Head of caudate nucleus (tissue), 42 donors: ENCODE measurements at regions not wholly inside any gene's neighbourhood (a gene's known extent, or its start where the extent isn't known, plus 50 kb on each side); places are given as distances from the start of the nearest gene placed in this dataset.

Source experiments
- DNase-seq, 42 donors: peaks; one replicate each; pipeline versions ENCODE4 v3.0.0 to v3.0.0-alpha.2; 2020 to 2021; ENCODE audit warnings: mixed read lengths in 7 of 42
- intact Hi-C: fragments of 100-400 bp; cut with DNase I; formaldehyde crosslinking; loops from one replicate; pipeline ENCODE4 v1.15.0; 2022

DNA sequence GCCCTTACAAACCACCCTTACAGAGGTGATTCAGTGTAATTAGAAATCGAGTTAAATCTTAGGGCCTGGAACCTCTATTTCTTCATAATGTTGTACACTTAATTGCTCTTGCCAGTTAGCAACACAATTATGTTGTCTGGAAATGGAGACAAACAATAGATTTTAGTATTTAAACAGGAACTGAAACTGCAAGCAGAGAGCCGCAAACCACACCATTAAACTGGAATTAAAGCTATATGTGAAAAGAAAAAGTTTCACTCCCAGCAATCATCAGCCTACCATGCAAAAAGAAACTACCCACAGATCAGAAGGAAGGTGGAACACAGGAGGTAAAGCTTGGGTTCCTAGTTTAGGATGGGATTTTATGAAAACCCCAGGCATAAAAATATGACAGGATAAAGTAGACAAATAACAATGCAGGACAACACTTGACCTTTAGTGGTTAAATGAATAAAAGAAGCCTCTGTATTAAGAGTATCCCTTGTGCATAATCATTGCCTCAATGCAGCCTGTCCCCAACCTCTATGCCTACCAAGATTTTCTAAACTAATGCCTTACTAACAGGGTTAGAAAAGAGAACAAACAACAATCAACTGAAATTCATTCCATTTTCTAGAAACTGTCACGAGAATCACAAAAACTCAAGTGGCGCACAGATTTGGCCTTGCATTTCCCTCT is 304.3 kb upstream of the ESRRG start:
- no peak for DNase-seq
- intact Hi-C loops, result no loop called here

- DNase-seq, result no peak
- intact Hi-C loops, result no loop called here
These were observed 303.3 kb upstream of the ESRRG start for GRCh38 chr1:217026531-217026930.

DNA sequence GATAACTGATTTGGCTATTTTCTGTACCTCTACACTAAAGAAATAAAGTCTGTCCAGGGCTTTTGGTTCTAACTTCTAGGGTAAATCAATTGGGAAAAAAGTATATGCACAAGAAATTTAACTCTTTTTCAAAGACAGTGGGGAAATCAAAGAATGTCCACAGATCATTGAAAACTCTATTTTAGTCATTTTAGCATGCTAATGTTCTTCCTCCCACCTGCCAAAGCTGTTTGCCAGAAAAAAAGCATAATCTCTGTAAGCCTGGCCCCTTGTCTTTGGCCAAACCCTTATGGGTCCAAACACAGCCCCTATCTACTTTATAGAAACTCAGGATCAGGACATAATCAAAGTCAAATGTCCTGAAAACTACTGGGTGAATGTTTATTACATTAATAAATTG is 302.2 kb upstream of the ESRRG start:
- intact Hi-C loops, result no loop called here
- DNase-seq, result no peak

GRCh38 chr1:217024911-217025310 is 301.7 kb upstream of the ESRRG start:
- intact Hi-C loops, result no loop called here
- no peak for DNase-seq

GRCh38 chr1:217021956-217022355 is 298.7 kb upstream of the ESRRG start:
- DNase-seq, result no peak
- intact Hi-C loops, result no loop called here

DNA sequence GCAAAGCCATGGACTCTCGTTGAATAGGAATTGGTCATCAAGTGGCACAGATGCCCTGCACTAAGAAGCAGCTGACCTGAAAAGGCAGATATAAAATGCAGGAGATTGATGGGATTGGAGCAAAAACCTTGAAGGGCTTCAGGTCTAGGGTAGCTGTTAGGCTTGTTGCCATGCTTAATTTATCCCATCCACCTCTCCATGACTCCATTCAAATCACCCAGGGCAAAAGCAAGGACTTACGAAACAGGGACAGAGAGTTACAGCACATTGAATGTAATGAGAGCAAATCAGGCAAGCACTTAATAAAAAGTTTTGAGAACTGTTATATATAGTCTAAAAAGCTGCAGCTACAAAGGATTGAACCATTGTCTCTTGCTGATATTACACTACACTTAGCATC is 298.2 kb upstream of the ESRRG start:
- DNase-seq, result no peak
- intact Hi-C loops, result no loop called here

DNA sequence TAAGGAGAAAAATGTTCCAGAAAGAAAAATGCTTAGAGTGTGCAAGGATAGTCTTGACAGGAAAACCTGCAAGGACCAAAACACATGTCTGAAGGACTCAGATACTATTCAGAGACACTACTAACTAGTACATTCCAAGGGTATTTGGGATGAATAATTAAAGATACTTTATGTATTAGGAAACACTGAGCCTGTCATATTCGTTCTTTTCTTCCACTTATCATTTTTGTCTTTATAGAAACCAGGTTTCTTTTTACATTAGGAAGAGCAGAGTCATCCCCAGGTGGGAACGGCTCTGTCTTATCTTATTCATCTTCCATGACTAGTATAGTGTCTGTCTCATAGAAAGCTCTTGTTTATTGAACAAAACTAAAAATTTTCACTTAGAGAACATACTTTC is 296.2 kb upstream of the ESRRG start:
- DNase-seq, result no peak
- intact Hi-C loops, result no loop called here

GRCh38 chr1:217018648-217019047 is 295.4 kb upstream of the ESRRG start:
- intact Hi-C loops, result no loop called here
- no peak for DNase-seq

DNA sequence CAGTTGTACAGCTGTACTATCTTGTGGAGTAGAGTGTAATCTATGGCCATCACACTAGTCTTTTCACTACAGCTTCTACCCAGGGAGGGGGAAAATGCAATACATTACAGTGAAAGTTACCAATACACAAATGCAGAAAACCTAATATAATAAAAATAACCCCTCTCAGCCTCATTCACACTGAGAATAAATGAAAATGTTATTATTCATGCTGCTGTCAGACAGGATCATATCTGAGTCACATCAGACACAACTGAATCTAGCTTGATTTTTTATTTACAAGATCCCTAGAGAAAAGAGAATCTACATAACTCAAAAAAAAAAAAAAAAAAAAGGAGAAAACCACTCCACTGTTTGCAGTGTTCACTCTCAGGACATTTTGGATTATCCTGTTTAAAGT is 293.9 kb upstream of the ESRRG start:
- intact Hi-C loops, result no loop called here
- DNase-seq, result no peak

GRCh38 chr1:217014066-217014465 is 290.8 kb upstream of the ESRRG start:
- peak in 30 of 42 donors; percentile 11 to 88 (median 50) for DNase-seq
- intact Hi-C loops, result no loop called here

GRCh38 chr1:217012659-217013058 is 289.4 kb upstream of the ESRRG start:
- DNase-seq, result no peak
- intact Hi-C loops, result no loop called here

DNA sequence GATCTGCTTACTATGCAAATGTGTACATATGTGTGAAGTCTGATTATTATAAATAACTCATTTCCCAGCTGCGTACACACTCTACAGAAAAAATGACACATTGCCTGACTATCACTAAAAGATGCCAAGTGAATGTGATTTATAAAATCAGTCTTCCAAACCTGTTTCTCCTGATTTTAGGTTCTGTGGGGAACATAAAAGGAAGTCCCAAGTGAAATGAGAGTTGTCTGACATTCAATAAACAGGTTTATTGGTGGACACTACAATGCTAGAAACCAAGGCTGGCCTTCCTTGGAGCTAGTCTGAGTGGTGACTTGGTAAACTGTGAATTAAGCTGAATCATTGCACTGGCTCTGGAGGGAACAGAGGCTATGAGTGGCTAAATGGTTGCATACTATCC is 287.9 kb upstream of the ESRRG start:
- intact Hi-C loops, result no loop called here
- no peak for DNase-seq

DNA sequence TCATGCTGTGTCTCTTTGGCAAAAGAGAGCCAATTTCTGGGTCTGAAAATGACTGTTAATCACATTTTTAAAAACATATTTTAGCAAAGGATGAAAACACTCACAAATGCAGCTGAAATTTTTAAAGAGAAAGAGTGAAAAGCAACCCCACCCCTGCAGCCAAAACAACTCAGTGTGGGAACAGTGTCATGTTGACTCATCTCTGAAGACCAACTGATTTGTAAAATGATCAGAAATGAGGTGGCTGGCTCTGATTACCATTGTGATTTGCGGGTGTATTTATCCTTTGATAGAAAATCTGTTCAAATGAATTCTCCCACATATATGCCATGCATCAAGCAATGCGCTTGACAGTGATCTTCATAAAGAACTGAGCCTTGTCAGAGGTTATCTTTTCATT is 287.0 kb upstream of the ESRRG start:
- no peak for DNase-seq
- intact Hi-C loops, result no loop called here

GRCh38 chr1:217009376-217009775 is 286.1 kb upstream of the ESRRG start:
- intact Hi-C loops, result no loop called here
- DNase-seq, result peak in 6 of 42 donors; percentile 19 to 57 (median 43)

GRCh38 chr1:217004776-217005436 is 281.7 kb upstream of the ESRRG start:
- no peak for DNase-seq
- intact Hi-C loops, result no loop called here

GRCh38 chr1:217003355-217003754 is 280.1 kb upstream of the ESRRG start:
- intact Hi-C loops, result no loop called here

DNA sequence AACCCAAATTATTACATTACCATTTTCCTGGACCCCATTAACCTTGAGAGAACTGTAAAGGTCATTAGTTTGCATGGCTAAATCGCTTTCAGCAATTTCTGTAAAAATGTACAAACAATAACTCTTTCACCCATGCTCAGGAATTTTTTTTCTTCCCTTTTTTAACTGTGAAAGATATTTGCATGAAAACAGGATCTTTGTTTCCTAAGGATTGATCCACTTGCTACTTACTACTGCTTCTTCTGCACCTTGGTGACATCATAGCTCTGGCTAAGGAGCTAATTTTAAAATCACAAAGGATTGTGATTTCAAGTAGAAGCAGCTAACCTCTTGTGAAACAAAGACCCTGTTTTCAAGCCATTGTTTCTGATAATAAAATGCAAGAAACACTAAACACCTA is 274.6 kb upstream of the ESRRG start:
- DNase-seq, result no peak
- intact Hi-C loops, result no loop called here

More at GRCh38 chr1:217003355-217003754, 280.1 kb upstream of the ESRRG start:
- DNase-seq, result no peak

DNA sequence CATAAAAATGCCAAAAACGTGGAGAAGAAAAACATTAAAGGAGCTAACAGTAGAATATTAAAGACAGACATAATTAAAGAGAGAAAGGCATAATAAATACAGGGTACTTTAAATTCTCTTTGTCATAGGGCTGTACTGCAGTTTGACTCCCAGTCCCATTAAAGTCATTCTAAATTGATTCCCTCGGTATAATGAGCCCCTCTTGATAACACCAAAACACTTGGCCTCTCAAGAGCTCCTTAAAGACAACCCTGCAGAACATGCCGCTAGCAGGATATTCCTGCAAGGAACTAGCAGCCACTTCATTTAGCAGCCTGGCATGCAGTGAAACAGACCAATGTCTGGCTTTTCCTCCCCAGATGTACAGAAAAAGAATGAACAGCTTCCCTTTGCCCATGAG is 273.8 kb upstream of the ESRRG start:
- intact Hi-C loops, result no loop called here
- DNase-seq, result no peak

DNA sequence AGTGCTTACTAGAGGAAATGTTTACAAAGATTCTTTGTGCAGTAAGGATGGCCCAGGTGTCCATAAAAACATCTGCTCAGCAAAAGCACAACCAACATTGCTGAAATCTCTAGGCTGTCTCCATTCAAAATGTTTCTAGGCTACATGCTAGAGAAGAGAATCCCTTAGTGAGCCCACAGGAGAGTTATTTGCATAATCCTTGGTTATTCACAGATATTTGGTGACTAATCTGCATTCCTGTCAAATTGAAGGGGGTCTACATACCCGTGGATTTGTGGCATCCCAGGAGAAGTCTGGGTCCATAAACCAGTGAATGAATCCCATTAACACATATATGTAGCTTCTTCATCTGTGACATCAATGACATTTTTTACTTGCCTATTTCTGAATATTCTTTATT is 261.3 kb upstream of the ESRRG start:
- DNase-seq, result no peak
- intact Hi-C loops, result no loop called here

DNA sequence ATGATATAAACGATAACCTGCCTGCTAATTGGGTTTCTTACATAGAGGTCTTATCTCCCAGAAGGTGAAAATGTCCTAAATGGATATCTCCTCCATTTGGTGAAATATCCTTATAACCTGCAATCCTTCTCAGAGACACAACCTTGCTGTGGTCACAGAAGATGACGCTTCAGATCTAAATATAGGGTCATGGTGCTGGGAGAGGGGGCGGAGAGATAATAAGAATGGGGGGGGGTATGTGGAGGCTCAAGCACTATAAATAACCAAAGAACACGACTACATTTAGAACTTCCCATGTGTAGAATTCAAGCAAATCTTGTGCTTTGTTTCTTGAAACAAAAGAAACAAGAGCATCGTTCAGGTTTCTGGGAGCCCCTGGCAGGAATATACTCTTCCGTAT is 260.6 kb upstream of the ESRRG start:
- intact Hi-C loops, result no loop called here
- DNase-seq, result no peak

DNA sequence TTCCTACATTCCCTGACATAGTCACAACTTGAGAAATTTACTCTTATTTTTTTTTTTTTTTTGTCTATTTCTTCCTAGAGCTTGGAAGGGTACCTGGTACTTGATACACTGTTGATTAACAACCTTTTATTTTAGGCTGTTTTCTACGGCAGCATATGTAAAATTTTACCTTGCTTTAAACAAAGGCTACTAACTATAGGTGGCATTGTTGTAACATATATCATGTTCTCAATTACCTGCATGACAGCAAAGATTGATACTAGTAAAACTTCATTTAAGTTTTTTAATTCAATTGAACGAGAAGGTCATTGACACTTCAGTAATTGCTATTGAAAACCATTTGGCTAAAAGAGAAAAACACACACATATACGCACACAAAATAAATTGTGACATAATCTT is 238.3 kb upstream of the ESRRG start:
- DNase-seq, result no peak
- intact Hi-C loops, result no loop called here
